A549 (cell line): ENCODE measurements at regions not wholly inside any gene's neighbourhood (a gene's known extent, or its start where the extent isn't known, plus 50 kb on each side); places are given as distances from the start of the nearest gene placed in this dataset.

Experiments used
- ATAC-seq, 2 experiments: fragments of 200-7000 bp in 1 of 2; fragments of >200 bp in 1 of 2; cut with Nextera tagmentation in 1 of 2; cut with Tn5 transposase in 1 of 2; 3 replicates each; pipeline versions ENCODE4 v1.8.0 to v1.9.1; 2018 to 2020; ENCODE audit warnings: mild to moderate bottlenecking in 1 of 2, moderate library complexity in 1 of 2
- CTCF ChIA-PET: fragments of 300-600 bp; sonication (Branson Sonifier 250); formaldehyde crosslinking; extraction: SDS; loops from one replicate; lab custom pipeline; 2021; ENCODE audit warnings: antibody characterized with exemption, inconsistent platforms; lab: Yijun Ruan, JAX
- POLR2A ChIA-PET: fragments of 350-600 bp; formaldehyde crosslinking; extraction: SDS; loops from one replicate; lab custom pipeline; 2021; ENCODE audit warnings: antibody characterized with exemption, inconsistent platforms; lab: Yijun Ruan, JAX
- DNase-seq, 2 experiments: peaks; one replicate each; pipeline versions ENCODE4 v3.0.0 to v3.0.0-alpha.2; 2011 to 2016; ENCODE audit warnings: low read depth in 1 of 2, low spot score in 1 of 2
- FAIRE-seq: peaks from 2 replicates; lab custom pipeline; 2011; peaks lifted over from hg19 to GRCh38; lab: Jason Lieb, UNC
- H3K27ac ChIP-seq, 2 experiments: fragments of >200 bp; sonication (Bioruptor Twin); formaldehyde crosslinking; 3 replicates each; pipeline ENCODE4 v1.5.1; 2016 to 2017
- H3K4me1 ChIP-seq: fragments of >200 bp; sonication (Bioruptor Twin); formaldehyde crosslinking; 3 replicates; pipeline ENCODE4 v1.6.1; 2016
- H3K4me2 ChIP-seq: fragments of >200 bp; sonication (Bioruptor Twin); formaldehyde crosslinking; 3 replicates; pipeline ENCODE4 v1.6.1; 2016
- H3K4me3 ChIP-seq: fragments of >200 bp; sonication (Bioruptor Twin); formaldehyde crosslinking; 3 replicates; pipeline ENCODE4 v1.5.1; 2016
- H3K9me3 ChIP-seq: fragments of >200 bp; sonication (Bioruptor Twin); formaldehyde crosslinking; 3 replicates; pipeline ENCODE4 v1.6.1; 2016
- CEBPB ChIP-seq, 2 experiments: fragments of >200 bp in 1 of 2; sonication (Bioruptor Twin) in 1 of 2; formaldehyde crosslinking in 1 of 2; IDR thresholded peaks; 2 replicates each; pipeline ENCODE4 v1.6.1; 2012 to 2016
- EP300 ChIP-seq, 2 experiments: fragments of >200 bp; sonication (Bioruptor Twin); formaldehyde crosslinking; IDR thresholded peaks; 2 replicates in 1 of 2; 3 replicates in 1 of 2; pipeline ENCODE4 v1.6.1; 2016 to 2017
- ESRRA ChIP-seq: fragments of 150-350 bp; IDR thresholded peaks from 2 replicates; pipeline ENCODE4 v1.6.1; 2014; ENCODE audit warnings: mild to moderate bottlenecking, low read length, borderline replicate concordance
- FOSL2 ChIP-seq, 2 experiments: fragments of 450-650 bp in 1 of 2; fragments of >200 bp in 1 of 2; sonication (Bioruptor Twin) in 1 of 2; formaldehyde crosslinking; IDR thresholded peaks; 2 replicates each; pipeline versions ENCODE4 v1.5.0 to v1.6.1; 2016 to 2020; ENCODE audit warnings: mild to moderate bottlenecking in 1 of 2, moderate library complexity in 1 of 2
- GATA3 ChIP-seq: IDR thresholded peaks from 2 replicates; pipeline ENCODE4 v1.6.1; 2012; ENCODE audit warnings: borderline replicate concordance
- HEYL ChIP-seq: fragments of 250-450 bp; sonication (Bioruptor Pico); IDR thresholded peaks from 2 replicates; pipeline ENCODE4 v1.8.0; 2021; ENCODE audit warnings: mild to moderate bottlenecking, moderate library complexity
- JUN ChIP-seq, 2 experiments: fragments of >200 bp; sonication (Bioruptor Twin); formaldehyde crosslinking; IDR thresholded peaks; 2 replicates in 1 of 2; 3 replicates in 1 of 2; pipeline ENCODE4 v1.6.1; 2016 to 2017
- JUNB ChIP-seq: fragments of >200 bp; sonication (Bioruptor Twin); formaldehyde crosslinking; IDR thresholded peaks from 2 replicates; pipeline ENCODE4 v1.6.1; 2016
- MAZ ChIP-seq: fragments of 150-350 bp; IDR thresholded peaks from 2 replicates; pipeline ENCODE4 v1.6.1; 2014; ENCODE audit warnings: antibody characterized with exemption, low read depth, low read length, borderline replicate concordance
- PHF8 ChIP-seq: fragments of 200-600 bp; sonication (generic); IDR thresholded peaks from 2 replicates; pipeline ENCODE4 v1.6.1; 2016; ENCODE audit warnings: low read depth, mild to moderate bottlenecking, antibody characterized with exemption, moderate library complexity, borderline replicate concordance
- RARB ChIP-seq: fragments of 250-450 bp; sonication (Bioruptor Pico); IDR thresholded peaks from 2 replicates; pipeline ENCODE4 v1.8.0; 2021; ENCODE audit warnings: mild to moderate bottlenecking, moderate library complexity
- ZC3H11A ChIP-seq: fragments of 450-650 bp; IDR thresholded peaks from 2 replicates; pipeline ENCODE4 v1.6.1; 2014; ENCODE audit warnings: antibody characterized with exemption, mild to moderate bottlenecking
- ZFP36 ChIP-seq: fragments of 450-650 bp; IDR thresholded peaks from 2 replicates; pipeline ENCODE4 v1.6.1; 2014; ENCODE audit warnings: borderline replicate concordance; ENCODE audit not compliant: partially characterized antibody
- WGBS: methylation state at CpG from one replicate; pipeline ENCODE4 v1.1.6; 2017; ENCODE audit errors: missing lambda C conversion rate; 5-methylcytosine and 5-hydroxymethylcytosine counted together
- TF ChIP-seq, protein P1 (sequence below): IDR thresholded peaks from 2 replicates; pipeline ENCODE4 v1.6.1; 2012
- TF ChIP-seq, protein P2 (sequence below): fragments of 200-600 bp; sonication (generic); IDR thresholded peaks from 2 replicates; pipeline ENCODE4 v1.6.1; 2016; ENCODE audit warnings: antibody characterized with exemption, mild to moderate bottlenecking, moderate library complexity
- TF ChIP-seq, protein P3 (sequence below): fragments of >200 bp; sonication (Bioruptor Twin); formaldehyde crosslinking; IDR thresholded peaks from 3 replicates; pipeline ENCODE4 v1.6.1; 2016
- TF ChIP-seq, protein P4 (sequence below): fragments of 450-650 bp; IDR thresholded peaks from 2 replicates; pipeline ENCODE4 v1.6.1; 2014; ENCODE audit warnings: antibody characterized with exemption

DNA sequence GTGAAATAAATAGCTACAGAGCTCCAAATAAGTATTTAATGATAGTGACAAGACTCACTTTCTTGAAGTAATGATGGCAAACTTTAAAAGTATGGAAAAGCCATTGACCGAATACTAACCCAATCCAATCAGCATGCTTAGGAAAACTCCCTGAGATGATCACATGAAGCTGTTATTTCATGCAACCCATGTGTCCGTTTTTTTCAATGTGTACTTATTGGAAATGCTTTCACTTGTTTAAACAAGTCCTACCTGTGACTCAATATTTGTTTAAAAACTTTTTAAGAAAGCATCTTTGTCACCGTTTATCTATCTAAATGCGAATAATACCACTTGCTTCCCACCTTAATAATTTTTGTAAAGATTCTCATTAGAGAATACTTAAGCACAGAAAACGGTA, 185.8 kb downstream of the NRIP1 start:
- peak in 1 of 2 experiments; percentile 61 for DNase-seq
- no peak for ATAC-seq
- Histone ChIP-seq H3K4me3 (no peak overlapping the region), H3K4me2 (peak overlapping the region; percentile 63), H3K9me3 (no peaks in the 10 kb centered on the region), H3K4me1 (peaks cover 67% of the 10 kb centered on the region), H3K27ac (peak overlapping the region; percentile 86 to 91)
- ChIA-PET POLR2A (no interaction called here), CTCF (interaction anchor here (0.7 kb wide), 1 partner anchor 858 kb away, joined by 3 read pairs; no protein-coding TSS in a partner anchor)
- WGBS: 8% methylated on average over 5 of the region's 5 CpGs
- TF ChIP-seq FOSL2 (IDR thresholded peaks at IDR 0.05): no peak
- peak; percentile 61 for TF ChIP-seq FOSL2 (CRISPR knock-in tag; IDR thresholded peaks at IDR 0.05)
- TF ChIP-seq, protein P1, sequence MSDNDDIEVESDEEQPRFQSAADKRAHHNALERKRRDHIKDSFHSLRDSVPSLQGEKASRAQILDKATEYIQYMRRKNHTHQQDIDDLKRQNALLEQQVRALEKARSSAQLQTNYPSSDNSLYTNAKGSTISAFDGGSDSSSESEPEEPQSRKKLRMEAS: peak; percentile 48
- TF ChIP-seq, protein P2, sequence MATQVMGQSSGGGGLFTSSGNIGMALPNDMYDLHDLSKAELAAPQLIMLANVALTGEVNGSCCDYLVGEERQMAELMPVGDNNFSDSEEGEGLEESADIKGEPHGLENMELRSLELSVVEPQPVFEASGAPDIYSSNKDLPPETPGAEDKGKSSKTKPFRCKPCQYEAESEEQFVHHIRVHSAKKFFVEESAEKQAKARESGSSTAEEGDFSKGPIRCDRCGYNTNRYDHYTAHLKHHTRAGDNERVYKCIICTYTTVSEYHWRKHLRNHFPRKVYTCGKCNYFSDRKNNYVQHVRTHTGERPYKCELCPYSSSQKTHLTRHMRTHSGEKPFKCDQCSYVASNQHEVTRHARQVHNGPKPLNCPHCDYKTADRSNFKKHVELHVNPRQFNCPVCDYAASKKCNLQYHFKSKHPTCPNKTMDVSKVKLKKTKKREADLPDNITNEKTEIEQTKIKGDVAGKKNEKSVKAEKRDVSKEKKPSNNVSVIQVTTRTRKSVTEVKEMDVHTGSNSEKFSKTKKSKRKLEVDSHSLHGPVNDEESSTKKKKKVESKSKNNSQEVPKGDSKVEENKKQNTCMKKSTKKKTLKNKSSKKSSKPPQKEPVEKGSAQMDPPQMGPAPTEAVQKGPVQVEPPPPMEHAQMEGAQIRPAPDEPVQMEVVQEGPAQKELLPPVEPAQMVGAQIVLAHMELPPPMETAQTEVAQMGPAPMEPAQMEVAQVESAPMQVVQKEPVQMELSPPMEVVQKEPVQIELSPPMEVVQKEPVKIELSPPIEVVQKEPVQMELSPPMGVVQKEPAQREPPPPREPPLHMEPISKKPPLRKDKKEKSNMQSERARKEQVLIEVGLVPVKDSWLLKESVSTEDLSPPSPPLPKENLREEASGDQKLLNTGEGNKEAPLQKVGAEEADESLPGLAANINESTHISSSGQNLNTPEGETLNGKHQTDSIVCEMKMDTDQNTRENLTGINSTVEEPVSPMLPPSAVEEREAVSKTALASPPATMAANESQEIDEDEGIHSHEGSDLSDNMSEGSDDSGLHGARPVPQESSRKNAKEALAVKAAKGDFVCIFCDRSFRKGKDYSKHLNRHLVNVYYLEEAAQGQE: no peak
- peak in 1 of 2 experiments; percentile 41; a peak in 1 of 4 replicates for TF ChIP-seq CEBPB (IDR thresholded peaks at IDR 0.05)
- TF ChIP-seq, protein P3, sequence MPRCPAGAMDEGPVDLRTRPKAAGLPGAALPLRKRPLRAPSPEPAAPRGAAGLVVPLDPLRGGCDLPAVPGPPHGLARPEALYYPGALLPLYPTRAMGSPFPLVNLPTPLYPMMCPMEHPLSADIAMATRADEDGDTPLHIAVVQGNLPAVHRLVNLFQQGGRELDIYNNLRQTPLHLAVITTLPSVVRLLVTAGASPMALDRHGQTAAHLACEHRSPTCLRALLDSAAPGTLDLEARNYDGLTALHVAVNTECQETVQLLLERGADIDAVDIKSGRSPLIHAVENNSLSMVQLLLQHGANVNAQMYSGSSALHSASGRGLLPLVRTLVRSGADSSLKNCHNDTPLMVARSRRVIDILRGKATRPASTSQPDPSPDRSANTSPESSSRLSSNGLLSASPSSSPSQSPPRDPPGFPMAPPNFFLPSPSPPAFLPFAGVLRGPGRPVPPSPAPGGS: 0 out of 3 replicates have a peak, but pooled peaks have one; percentile 23
- TF ChIP-seq EP300 (IDR thresholded peaks at IDR 0.05): peak in 1 of 2 experiments; percentile 45; a peak in 2 of 5 replicates
- TF ChIP-seq GATA3: peak; percentile 41; the same call in 1 of the 2 replicates
- no peak for TF ChIP-seq HEYL (CRISPR knock-in tag)
- no peak for TF ChIP-seq ZC3H11A
- TF ChIP-seq, protein P4, sequence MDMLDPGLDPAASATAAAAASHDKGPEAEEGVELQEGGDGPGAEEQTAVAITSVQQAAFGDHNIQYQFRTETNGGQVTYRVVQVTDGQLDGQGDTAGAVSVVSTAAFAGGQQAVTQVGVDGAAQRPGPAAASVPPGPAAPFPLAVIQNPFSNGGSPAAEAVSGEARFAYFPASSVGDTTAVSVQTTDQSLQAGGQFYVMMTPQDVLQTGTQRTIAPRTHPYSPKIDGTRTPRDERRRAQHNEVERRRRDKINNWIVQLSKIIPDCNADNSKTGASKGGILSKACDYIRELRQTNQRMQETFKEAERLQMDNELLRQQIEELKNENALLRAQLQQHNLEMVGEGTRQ: 0 out of 2 replicates have a peak, but pooled peaks have one; percentile 19
- peak; percentile 42; the same call in 1 of the 2 replicates for TF ChIP-seq JUNB
- FAIRE-seq: no peak

DNA sequence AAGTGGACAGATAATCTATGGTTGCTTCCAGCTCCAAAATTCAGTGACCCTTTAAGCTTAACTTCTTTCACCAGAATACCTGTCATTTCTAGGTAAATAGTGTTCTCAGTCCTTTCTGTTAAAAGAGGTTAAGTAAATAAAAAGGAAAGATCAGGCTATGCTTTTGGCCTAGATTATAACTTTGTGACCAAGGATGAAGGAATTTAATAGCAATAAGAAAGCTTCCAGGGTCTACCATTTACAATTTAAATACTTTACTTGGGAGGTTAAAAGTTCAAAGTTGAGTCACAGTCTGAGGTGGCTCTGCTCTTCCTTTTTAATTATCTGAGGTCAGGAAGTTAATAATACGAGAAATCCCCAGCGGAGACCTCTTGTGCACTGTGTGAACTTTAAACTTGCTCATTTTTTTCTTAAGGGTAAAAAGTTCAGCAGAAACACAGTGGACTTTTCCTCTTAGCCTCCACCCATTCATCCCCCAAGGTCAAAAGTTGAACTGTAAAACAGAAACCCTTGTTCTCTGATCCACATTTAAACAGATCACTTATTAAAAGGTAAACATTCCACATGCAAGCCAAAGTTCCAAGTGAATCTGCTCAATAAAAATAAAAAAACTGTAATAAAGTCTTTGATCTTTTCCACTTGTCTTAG, 187.1 kb downstream of the NRIP1 start:
- WGBS: 0% methylated on average over 2 of the region's 2 CpGs
- TF ChIP-seq JUN (IDR thresholded peaks at IDR 0.05) (peak; percentile 76 to 84; a peak in 4 of 5 replicates), GATA3 (peak; percentile 70; the same call in 1 of the 2 replicates), MAZ (no peak), PHF8 (no peak), EP300 (IDR thresholded peaks at IDR 0.05) (peak; percentile 74 to 88; a peak in 4 of 5 replicates), ESRRA (peak; percentile 59; the same call in 1 of the 2 replicates), ZFP36 (no peak), JUNB (peak; percentile 77), FOSL2 (IDR thresholded peaks at IDR 0.05) (peak; percentile 37; the same call in 1 of the 2 replicates), FOSL2 (CRISPR knock-in tag; IDR thresholded peaks at IDR 0.05) (peak; percentile 29; the same call in 1 of the 2 replicates), RARB (CRISPR knock-in tag) (peak; percentile 89)
- TF ChIP-seq, protein P4: no peak
- TF ChIP-seq, protein P1: peak; percentile 50; the same call in 1 of the 2 replicates
- Histone ChIP-seq H3K4me3 (no peak overlapping the region), H3K9me3 (no peaks in the 10 kb centered on the region), H3K4me1 (peaks cover 67% of the 10 kb centered on the region), H3K27ac (peak overlapping the region; percentile 86 to 91), H3K4me2 (peak overlapping the region; percentile 63)
- ChIA-PET CTCF (interaction anchor here (0.6 kb wide), 1 partner anchor 42 kb away, joined by 3 read pairs; no protein-coding TSS in a partner anchor), POLR2A (interaction anchor here (1.1 kb wide), 1 partner anchor 187 kb away, joined by 3 read pairs; the partner anchor contains the start of gene NRIP1)
- peak in 1 of 2 experiments; percentile 79 for DNase-seq
- peak; percentile 64 to 75; a peak in 5 of 6 replicates for ATAC-seq
- FAIRE-seq: no peak
